HG02970 (cell line): ENCODE measurements at regions not wholly inside any gene's neighbourhood (a gene's known extent, or its start where the extent isn't known, plus 50 kb on each side); places are given as distances from the start of the nearest gene placed in this dataset.

Source experiments
- ATAC-seq: cut with Tn5 transposase; IDR thresholded peaks from one replicate; pipeline ENCODE4 v1.9.1; 2021; ENCODE audit warnings: mild to moderate bottlenecking, moderate library complexity, moderate number of reproducible peaks; ENCODE audit not compliant: unreplicated experiment, low FRiP score

DNA sequence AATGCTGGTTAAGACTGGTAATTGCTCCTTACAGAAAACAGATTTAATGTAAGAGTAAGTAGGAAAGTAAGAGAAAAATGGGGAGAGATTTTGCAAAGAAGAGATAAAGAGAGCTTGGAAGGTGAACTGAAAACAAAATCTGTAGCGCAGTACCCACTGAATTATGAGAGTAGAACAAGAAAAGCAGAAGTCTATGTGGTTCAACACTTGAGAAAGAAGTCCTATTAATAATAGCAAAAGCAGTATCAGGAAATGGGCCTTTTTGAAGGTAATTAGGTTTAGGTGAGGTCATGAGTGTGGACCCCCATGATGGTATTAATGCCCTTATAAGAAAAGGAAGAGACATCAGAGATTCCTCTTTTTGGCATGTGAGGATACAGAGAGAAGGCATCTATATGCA lies 460.6 kb downstream of the CETN3 start:
- ATAC-seq, result no peak

DNA sequence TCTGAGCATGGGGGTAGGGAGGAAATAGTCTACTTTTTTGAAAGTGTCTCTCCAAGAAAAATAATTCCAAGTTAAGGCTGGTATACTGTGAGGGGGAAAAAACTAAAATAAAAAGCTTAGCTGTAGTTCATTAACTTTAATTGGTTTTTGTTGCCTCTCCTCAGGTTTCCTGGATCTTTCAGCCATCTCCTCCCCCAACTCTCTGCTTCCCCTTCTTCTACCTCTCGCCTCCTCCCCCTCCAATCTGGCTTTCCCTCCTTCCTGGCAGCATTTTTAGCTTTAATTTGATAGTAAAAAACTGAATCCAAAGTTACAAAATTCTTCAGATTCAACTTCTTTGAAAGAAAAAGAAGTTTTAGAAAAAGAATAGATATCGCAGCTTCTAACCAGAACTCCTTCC lies 462.6 kb downstream of the CETN3 start:
- ATAC-seq, result no peak

DNA sequence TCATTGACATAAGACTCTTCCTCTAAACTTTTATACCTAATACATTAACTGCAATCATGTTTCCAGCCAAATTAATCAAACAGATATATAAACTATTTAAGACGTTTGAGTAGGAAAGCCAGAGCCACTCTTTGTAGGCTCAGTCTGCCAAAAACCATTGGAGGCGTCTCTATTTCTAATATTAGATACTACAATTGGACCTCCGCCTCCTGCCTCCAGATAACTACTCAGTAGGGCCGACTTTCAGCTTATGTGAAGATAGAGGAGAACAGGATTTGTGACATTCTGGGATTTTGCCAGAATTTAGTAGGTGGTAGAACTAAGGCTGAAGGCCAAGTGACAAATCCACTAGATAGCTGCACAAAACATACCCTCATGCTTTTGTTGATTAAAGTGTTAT lies 463.0 kb downstream of the CETN3 start:
- no peak for ATAC-seq

DNA sequence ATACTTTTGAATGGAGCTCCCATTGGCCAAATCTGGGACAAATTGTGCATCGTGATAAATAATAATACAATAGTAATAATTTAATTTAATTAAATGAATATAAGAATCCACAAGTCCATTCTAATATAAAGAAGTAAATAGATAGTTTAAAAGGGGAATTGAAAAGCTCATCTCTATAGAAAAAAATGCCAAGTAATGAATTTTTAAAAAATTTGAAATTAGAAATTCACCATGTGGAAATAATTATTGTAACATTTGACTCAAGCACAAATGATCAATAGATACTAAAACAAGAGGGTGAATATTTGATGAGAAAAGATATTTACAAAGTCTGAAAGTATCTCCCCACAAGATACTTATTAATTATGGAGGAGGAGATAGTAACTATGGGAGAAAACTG lies 467.4 kb downstream of the CETN3 start:
- ATAC-seq, result no peak

DNA sequence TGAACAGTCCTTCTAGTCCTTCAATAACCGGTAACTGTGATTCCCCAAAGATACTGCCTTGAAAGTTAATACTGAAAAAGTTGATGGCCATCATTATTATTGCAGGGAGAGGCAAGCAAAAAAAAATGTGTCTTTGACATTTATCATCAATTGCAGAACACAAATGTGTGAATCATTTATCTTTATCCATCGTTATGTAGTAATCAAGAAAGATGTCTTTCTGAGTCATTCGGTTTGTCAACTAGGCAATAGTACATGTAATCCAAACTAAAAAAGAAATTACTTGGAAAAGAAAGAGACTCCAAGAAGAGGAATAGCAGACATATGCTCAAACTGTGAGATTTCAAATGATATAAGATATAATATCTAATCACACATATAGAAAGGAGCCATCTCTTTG lies 473.0 kb downstream of the CETN3 start:
- ATAC-seq, result no peak

DNA sequence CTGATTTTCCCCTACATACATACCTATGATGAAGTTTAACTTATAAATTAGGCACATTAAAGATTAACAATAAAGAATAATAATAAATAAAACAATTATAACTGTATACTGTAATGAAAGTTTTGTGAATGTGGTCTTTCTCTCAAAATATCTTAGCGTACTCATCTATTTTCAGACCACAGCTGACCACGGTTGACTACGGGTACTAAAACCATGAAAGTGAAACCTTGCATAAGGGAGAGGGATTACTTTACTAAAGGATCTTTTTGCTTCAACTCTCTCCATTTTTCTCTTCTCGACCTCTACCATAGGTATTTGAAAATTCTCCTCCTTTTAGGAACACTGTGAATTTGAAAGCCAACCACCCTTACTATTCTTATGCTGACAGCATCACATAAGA lies 475.5 kb downstream of the CETN3 start:
- no peak for ATAC-seq

DNA sequence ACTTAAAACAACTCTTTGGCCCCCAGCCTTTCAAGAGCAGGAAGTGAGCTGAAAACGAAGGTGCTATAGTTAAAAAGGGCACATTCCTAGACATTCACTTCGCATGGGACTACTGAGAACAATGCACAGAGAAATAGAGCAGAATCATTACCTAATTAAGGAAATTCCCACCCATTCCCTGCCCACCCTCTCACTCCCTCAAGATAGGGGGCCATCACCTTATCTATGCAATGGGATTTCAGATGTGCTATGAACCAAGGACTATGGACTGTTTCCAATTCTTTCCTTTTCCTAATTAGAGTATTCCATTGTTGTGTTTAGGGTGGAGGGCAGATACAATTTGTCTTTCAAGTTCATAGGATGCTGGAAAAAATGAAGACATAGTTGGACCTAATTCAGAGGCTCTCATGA lies 476.8 kb downstream of the CETN3 start:
- ATAC-seq, result no peak

DNA sequence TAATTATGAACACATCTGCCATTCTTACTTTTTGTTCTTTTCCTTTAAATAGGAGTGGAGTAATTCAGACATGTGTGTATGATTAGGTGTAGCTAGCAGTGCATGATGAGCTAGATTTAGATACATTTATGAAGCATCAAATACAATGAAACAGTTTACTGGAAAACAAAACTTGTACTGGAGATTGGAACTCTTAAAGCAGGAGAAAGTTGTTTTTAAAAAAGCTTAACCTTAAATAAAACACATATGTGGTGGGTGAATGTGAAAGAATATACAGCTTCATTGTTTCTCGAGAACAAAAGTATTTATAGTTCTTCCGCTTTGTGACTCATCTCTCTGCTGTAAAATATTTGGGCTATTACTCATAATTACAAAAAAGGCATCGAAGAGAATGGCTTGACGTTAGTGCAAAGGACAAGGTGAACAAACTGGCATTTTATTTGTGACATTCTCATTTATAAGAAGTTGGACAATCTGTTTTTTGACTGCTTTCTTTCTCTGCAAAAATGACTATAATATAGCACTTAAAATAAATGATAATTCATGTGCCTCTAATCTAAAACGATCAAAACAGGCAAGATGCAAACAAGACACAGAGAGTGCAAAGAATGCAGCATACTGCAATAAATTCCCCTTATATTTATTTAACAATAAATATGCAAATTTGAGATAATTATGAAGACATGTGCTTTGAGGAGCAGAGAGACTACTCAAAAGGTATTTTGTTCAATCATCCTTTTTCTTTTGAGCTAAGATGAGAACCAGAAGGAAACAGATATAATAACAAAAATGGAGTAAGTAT lies 478.8 kb downstream of the CETN3 start:
- ATAC-seq, result no peak

DNA sequence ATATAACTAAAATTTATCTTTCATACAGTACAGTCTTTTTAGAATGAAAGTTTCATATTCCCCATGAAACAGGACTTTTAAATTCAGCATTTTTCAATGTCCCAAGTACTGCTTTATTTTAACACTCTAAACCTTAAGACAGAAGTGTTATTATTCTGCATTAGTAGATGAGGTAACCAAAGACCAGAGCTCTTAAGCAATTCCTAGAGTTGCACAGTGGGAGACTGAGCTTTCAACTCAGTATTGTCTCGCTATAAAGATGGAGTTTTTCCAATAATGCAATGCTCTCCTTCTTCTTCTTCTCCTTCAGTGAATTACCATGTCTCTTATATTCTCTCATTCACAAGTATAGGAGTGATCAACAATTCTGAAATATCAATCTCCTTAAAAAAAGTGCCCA lies 479.7 kb downstream of the CETN3 start:
- ATAC-seq, result no peak

DNA sequence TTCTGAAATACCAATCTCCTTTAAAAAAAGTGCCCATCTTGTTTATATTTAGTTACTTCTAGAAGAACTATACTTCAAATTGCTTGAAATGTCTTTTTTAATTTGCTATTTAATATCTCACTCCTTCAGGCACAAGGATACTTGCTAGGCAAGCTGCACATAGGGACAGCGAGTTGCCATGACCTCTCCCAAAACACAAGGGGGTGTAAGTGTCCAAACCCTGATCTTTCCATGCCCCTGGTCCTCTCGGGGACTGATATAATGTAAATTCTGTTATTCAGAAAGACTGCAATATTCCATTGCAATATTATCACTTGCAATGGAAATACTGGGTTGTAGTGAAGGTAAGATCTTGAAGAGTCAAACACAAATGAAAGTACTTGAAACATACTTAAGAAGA lies 480.4 kb downstream of the CETN3 start:
- ATAC-seq, result no peak

DNA sequence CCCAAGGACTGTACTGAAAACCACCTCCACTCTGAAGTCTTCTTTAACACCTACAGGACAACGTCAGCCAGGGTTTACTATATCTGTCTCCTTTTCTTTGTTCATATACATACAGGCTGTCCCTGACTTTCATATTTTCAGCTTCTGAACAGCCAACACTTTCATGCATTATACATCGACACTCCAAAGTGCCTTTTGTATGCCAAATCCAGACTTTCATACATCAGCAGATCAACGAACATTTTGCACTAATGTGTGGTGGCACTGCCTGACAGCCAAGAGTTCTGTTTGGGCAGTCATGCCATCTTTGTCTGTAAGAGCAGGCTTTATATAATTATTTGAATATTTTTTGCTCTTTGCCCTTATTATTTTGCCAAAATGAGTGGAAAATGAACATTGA lies 487.4 kb downstream of the CETN3 start:
- no peak for ATAC-seq

DNA sequence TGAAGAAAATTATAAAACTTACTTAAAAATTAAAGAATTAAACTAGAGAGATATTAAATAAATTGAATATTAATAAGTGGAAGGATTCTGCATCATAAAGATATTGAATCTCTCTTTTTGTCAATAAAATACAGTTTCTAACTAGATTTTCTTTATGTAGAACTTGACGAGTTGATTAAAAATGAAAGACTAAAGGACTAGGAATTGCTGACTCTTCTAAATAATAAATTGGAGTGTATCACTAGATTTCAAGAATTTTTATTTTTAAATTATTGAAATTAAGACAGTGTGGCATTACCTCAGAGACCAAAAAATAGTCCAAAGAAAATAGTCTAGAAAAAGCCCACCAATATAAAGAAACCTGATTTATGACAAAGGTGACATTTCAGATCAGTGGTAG lies 492.4 kb downstream of the CETN3 start:
- ATAC-seq, result no peak

DNA sequence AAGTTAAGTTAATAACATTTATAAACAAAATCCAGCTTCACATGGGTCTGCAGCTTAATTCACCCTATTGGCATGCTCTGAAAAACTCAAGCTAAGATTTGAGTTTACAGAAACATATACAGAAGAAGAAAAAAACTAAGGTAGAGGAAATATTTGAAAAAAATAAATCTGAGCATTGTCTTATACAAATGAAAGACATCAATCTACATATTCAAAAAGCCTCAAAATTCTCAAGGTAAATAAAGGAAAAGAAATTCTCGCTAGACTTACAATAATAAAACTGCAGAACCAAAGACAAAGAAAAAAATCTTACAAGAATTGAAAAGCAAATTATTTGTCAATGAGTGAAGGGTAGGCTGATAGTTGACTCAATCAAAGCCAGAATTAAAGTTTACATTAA lies 493.4 kb downstream of the CETN3 start:
- ATAC-seq, result no peak

DNA sequence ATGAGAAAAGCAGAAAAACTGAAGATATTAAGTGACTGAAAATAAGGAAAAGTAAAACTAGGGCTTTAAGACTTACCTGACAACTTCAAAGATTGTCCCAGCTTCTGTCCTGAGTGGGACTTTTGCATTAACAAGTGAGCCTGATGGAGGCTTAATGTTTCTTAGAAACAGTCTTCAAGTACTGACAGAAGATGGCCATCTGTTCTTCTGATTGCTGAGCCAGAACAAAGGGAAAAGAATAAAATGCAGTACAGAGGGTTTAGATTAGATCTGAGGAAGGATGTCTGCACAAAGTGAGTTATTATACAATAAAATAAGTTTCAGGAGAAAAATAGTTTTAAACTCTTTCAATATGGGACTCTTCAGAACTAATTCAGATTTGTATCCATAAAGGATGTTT lies 500.7 kb downstream of the CETN3 start:
- ATAC-seq, result no peak

DNA sequence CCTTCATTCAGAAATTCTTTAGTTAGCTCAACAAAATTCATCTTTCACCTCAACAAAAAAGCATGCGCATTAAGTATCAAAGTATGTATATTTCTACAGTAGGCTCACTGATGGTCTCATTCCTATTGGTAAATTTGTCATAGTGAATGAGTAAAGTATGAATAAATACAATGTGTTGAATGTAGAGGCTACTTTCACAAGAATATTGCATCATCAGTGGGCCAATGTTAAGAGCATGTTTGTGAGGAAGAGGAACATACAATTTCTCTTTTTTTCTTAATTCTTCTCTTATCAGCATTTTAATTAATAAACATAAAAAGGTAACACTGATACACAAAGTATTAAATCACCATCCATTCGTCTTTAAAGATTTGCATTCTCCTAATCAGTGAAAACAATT lies 505.1 kb downstream of the CETN3 start:
- no peak for ATAC-seq

DNA sequence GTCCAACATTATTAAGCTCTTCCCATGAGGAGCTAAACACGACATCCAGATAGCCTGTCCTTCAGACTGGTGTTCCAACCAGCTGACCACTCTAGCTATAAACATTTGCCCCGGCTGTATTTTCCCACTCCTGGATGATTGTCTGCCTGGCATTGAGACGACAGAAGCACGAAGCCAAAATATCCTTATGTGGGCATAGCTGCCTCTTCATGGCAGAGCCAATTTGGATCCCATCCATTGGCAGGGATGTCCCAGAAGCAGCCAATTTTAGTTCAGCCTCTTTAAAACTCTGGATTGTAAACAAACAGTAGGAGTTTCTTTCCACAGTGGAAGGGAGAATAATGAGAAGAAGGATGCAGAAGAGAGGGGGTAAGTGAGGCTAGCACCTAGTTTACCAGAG lies 507.6 kb downstream of the CETN3 start:
- ATAC-seq, result no peak

DNA sequence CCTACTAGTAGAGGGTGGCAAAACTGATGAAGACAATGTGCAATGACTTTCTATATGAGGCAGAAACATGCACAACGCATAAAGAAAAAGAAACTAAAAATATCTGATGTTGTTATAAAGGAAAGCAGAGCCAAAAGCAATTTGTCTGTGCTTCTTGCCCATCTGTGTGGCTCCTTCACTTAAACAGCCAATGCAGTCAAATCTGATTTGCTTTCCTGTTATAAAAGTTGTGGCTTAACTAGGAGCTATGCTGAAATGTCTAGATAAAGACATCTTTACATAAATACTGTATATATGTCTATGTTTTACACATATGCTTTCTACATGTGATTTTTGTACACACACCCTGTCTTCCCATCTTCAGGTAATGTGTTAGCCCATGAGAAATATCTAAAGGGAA lies 508.2 kb downstream of the CETN3 start:
- ATAC-seq, result no peak

DNA sequence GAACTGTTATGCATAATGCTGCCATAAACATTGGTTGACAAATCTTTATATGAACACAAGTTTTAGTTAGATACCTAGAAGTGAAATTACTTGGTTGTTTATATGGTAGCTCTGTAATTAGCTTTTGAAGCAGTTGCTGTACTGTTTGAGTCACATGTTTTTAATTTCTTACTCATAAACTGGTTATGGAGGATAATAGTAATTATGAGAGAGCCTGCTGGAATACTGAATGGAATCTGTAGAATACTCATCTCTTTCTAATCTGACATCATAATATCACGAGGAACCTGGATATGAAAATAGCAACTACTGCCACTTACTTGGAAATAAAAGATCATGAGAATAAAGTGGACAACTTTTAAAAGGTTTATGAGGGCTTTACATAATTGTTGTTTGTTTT lies 509.2 kb downstream of the CETN3 start:
- no peak for ATAC-seq

DNA sequence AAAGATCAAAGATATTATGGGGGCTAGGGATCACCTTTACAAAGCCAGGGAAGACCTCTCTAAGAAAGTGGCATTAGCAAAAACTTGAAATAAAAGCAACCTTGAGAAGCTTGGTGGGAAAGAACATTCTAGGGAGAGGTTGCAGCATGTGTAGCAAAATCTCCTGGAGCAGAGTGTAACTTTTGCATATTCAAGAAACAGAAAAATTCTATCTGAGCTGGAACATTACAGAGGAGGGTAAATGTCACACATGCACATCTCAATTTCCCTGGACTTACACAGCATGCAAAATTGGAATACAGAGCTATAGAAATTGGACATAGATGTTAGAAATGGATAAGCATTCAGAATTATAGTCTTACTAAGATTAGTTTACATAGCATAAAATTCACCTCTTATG lies 510.0 kb downstream of the CETN3 start:
- no peak for ATAC-seq

DNA sequence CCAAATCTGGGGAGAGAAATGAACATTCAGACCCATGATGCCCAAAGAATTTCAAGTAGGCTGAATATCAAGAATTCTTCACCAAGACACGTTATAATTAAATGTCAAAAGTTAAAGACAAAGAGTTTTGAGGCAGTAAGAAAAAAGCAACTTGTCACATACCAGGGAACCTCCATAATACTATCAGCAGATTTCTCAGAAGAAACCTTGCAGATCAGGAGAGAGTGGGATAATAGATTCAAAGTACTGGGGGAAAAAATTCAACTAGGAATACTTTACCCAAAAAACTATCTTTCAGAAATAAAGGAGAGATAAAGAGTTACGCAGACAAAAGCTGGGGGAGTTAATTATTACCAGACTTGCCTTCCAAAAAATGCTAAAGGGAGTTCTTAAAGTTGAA lies 516.0 kb downstream of the CETN3 start:
- no peak for ATAC-seq

DNA sequence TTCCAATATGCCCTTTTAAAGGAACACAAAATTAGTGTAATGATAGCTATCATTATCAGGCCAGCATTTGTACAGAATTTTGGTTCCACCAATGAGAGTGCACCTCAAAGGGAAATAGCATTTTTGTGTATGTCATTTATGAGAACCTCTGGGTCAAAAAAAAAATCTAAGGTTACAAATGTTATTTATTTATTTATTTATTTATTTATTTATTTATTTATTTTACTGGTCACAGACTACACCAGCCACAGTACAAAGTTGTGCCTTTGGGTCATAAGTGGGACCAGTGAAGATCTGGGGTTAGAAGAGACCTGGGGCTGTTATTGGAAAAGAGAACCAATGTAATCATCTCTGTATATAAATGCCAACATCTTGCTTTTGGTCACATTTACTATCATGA lies 523.9 kb downstream of the CETN3 start:
- ATAC-seq, result no peak

DNA sequence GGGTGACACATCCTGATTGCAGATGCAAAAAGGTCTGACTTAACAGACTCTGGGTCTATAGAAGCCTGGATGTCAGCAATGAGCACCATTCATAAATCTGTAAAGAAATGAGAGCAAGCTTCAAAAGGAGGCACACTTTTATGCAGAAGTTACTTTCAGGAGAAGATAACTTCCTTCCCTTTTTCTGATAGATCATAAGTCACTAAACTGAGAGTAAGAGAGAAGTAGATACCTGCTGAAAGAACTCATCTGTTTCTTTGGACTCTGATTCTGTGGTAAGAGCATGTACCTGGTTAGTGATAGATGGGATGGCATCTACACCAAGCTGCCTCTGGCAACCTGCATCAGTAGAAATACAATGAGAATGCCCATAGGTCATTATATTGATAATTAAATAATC lies 525.6 kb downstream of the CETN3 start:
- no peak for ATAC-seq
